ENCODE measurements at regions not wholly inside any gene's neighbourhood (a gene's known extent, or its start where the extent isn't known, plus 50 kb on each side); places are given as distances from the start of the nearest gene placed in this dataset.

- Histone ChIP-seq H3K4me3 (ENCODE audit: insufficient read depth, low read length) (no peak overlapping the region), H4K20me1 (ENCODE audit: insufficient read depth, low read length) (no peaks in the 10 kb centered on the region), H3K36me3 (ENCODE audit: insufficient read depth, low read length) (no peaks in the 10 kb centered on the region), H3K27ac (ENCODE audit: low read depth, low read length) (no peak overlapping the region), H3K27me3 (ENCODE audit: insufficient read depth, low read length) (no peaks in the 10 kb centered on the region), H3K4me1 (ENCODE audit: insufficient read depth, low read length) (peaks cover 3% of the 10 kb centered on the region), H2AFZ (ENCODE audit: low read length) (peak overlapping the region; percentile 25), H3K79me2 (ENCODE audit: insufficient read depth, low read length) (no peaks in the 10 kb centered on the region), H3K9me3 (ENCODE audit: low read depth, low read length) (no peaks in the 10 kb centered on the region), H3K4me2 (ENCODE audit: insufficient read depth, low read length) (no peak overlapping the region)
- TF ChIP-seq CTCF (IDR thresholded peaks at IDR 0.05; ENCODE audit: extremely low read depth, low read depth, low read length) = no peak
- no peak for DNase-seq (ENCODE audit: insufficient read length, low spot score, missing footprints)
Observed at GRCh38 chr1:68313735-68314134, 81.4 kb upstream of the WLS start.

GRCh38 chr1:68308034-68308433, 75.7 kb upstream of the WLS start:
- H2AFZ ChIP-seq (ENCODE audit: low read length) = no peak overlapping the region
- no peaks in the 10 kb centered on the region for H3K9me3 ChIP-seq (ENCODE audit: low read depth, low read length)
- no peaks in the 10 kb centered on the region for H3K79me2 ChIP-seq (ENCODE audit: insufficient read depth, low read length)
- H3K4me2 ChIP-seq (ENCODE audit: insufficient read depth, low read length) = no peak overlapping the region
- no peak for DNase-seq (ENCODE audit: insufficient read length, low spot score, missing footprints)
- H4K20me1 ChIP-seq (ENCODE audit: insufficient read depth, low read length) = no peaks in the 10 kb centered on the region
- no peak for TF ChIP-seq CTCF (IDR thresholded peaks at IDR 0.05; ENCODE audit: extremely low read depth, low read depth, low read length)
- H3K27ac ChIP-seq (ENCODE audit: low read depth, low read length) = no peak overlapping the region
- peaks cover 3% of the 10 kb centered on the region for H3K27me3 ChIP-seq (ENCODE audit: insufficient read depth, low read length)
- H3K4me1 ChIP-seq (ENCODE audit: insufficient read depth, low read length) = no peaks in the 10 kb centered on the region
- H3K36me3 ChIP-seq (ENCODE audit: insufficient read depth, low read length) = no peaks in the 10 kb centered on the region
- no peak overlapping the region for H3K4me3 ChIP-seq (ENCODE audit: insufficient read depth, low read length)

GRCh38 chr1:68307378-68307787, 75.1 kb upstream of the WLS start:
- H3K4me2 ChIP-seq (ENCODE audit: insufficient read depth, low read length) = no peak overlapping the region

GRCh38 chr1:68301471-68302001, 69.2 kb upstream of the WLS start:
- no peak overlapping the region for H3K4me3 ChIP-seq (ENCODE audit: insufficient read depth, low read length)
- H3K4me1 ChIP-seq (ENCODE audit: insufficient read depth, low read length) = no peaks in the 10 kb centered on the region
- no peak overlapping the region for H3K4me2 ChIP-seq (ENCODE audit: insufficient read depth, low read length)
- no peak overlapping the region for H3K27ac ChIP-seq (ENCODE audit: low read depth, low read length)
- H2AFZ ChIP-seq (ENCODE audit: low read length) = no peak overlapping the region
- H3K36me3 ChIP-seq (ENCODE audit: insufficient read depth, low read length) = no peaks in the 10 kb centered on the region
- H3K79me2 ChIP-seq (ENCODE audit: insufficient read depth, low read length) = no peaks in the 10 kb centered on the region
- H3K27me3 ChIP-seq (ENCODE audit: insufficient read depth, low read length) = peaks cover 3% of the 10 kb centered on the region
- H4K20me1 ChIP-seq (ENCODE audit: insufficient read depth, low read length) = no peaks in the 10 kb centered on the region
- DNase-seq (ENCODE audit: insufficient read length, low spot score, missing footprints) = peak; percentile 51
- no peak for TF ChIP-seq CTCF (IDR thresholded peaks at IDR 0.05; ENCODE audit: extremely low read depth, low read depth, low read length)
- no peaks in the 10 kb centered on the region for H3K9me3 ChIP-seq (ENCODE audit: low read depth, low read length)

More at GRCh38 chr1:68307378-68307787, 75.1 kb upstream of the WLS start:
- Histone ChIP-seq H3K4me3 (ENCODE audit: insufficient read depth, low read length) (no peak overlapping the region), H3K36me3 (ENCODE audit: insufficient read depth, low read length) (no peaks in the 10 kb centered on the region), H2AFZ (ENCODE audit: low read length) (no peak overlapping the region), H4K20me1 (ENCODE audit: insufficient read depth, low read length) (no peaks in the 10 kb centered on the region), H3K27me3 (ENCODE audit: insufficient read depth, low read length) (peaks cover 3% of the 10 kb centered on the region), H3K9me3 (ENCODE audit: low read depth, low read length) (no peaks in the 10 kb centered on the region), H3K79me2 (ENCODE audit: insufficient read depth, low read length) (no peaks in the 10 kb centered on the region), H3K27ac (ENCODE audit: low read depth, low read length) (no peak overlapping the region), H3K4me1 (ENCODE audit: insufficient read depth, low read length) (no peaks in the 10 kb centered on the region)
- peak; percentile 57 for DNase-seq (ENCODE audit: insufficient read length, low spot score, missing footprints)
- TF ChIP-seq CTCF (IDR thresholded peaks at IDR 0.05; ENCODE audit: extremely low read depth, low read depth, low read length) = no peak

All from osteoblast (primary cell).